A673 (cell line): ENCODE measurements at regions not wholly inside any gene's neighbourhood (a gene's known extent, or its start where the extent isn't known, plus 50 kb on each side); places are given as distances from the start of the nearest gene placed in this dataset.

Source experiments
- BruUV-seq: library from RNA; stranded (reverse); fragments of 400-500 nt; replicated peaks from 2 replicates; lab custom pipeline; 2021; lab: Mats Ljungman, UMichigan
- CTCF ChIA-PET: fragments of 300-600 bp; sonication (Branson Sonifier 250); formaldehyde crosslinking; loops from one replicate; lab custom pipeline; 2022; ENCODE audit warnings: antibody characterized with exemption; lab: Charles Lee
- POLR2A ChIA-PET: fragments of 300-600 bp; sonication (Branson Sonifier 250); formaldehyde crosslinking; loops from one replicate; lab custom pipeline; 2022; ENCODE audit warnings: antibody characterized with exemption; ENCODE audit not compliant: low non-redundant PET; lab: Charles Lee
- DNase-seq: peaks from one replicate; pipeline ENCODE4 v3.0.0-alpha.2; 2015; ENCODE audit warnings: low spot score
- H3K27ac ChIP-seq: fragments of 200-600 bp; sonication (generic); 2 replicates; pipeline ENCODE4 v1.5.1; 2016; ENCODE audit warnings: mixed run types, low read depth, mild to moderate bottlenecking, mixed read lengths, antibody characterized with exemption, low read length; ENCODE audit not compliant: poor library complexity, severe bottlenecking
- H3K27me3 ChIP-seq: fragments of 200-600 bp; sonication (generic); replicated peaks from 2 replicates; pipeline ENCODE4 v1.6.1; 2017; ENCODE audit warnings: mixed run types, low read depth, mild to moderate bottlenecking, mixed read lengths, antibody characterized with exemption, low read length; ENCODE audit not compliant: insufficient read depth, poor library complexity
- H3K36me3 ChIP-seq: fragments of 200-600 bp; sonication (generic); 2 replicates; pipeline ENCODE4 v1.6.1; 2016; ENCODE audit warnings: mixed run types, mild to moderate bottlenecking, mixed read lengths, antibody characterized with exemption, low read length; ENCODE audit not compliant: insufficient read depth, poor library complexity, severe bottlenecking
- H3K4me1 ChIP-seq: fragments of 200-600 bp; sonication (generic); 2 replicates; pipeline ENCODE4 v1.6.1; 2017; ENCODE audit warnings: mixed run types, mild to moderate bottlenecking, mixed read lengths, antibody characterized with exemption, low read length; ENCODE audit not compliant: insufficient read depth, poor library complexity, severe bottlenecking
- H3K4me3 ChIP-seq: fragments of 200-600 bp; sonication (generic); 2 replicates; pipeline ENCODE4 v1.5.1; 2016; ENCODE audit warnings: low read depth, mixed run types, mild to moderate bottlenecking, mixed read lengths, low read length; ENCODE audit not compliant: poor library complexity, severe bottlenecking
- H3K9me3 ChIP-seq: fragments of 200-600 bp; sonication (generic); 2 replicates; pipeline ENCODE4 v1.6.1; 2016; ENCODE audit warnings: mixed run types, low read depth, mild to moderate bottlenecking, mixed read lengths, antibody characterized with exemption, low read length; ENCODE audit not compliant: poor library complexity, severe bottlenecking
- EZH2 ChIP-seq: fragments of 200-600 bp; sonication (generic); IDR thresholded peaks from 2 replicates; pipeline ENCODE4 v1.6.1; 2017; ENCODE audit warnings: borderline replicate concordance, low read depth, mild to moderate bottlenecking, mixed read lengths, antibody characterized with exemption, low read length; ENCODE audit not compliant: poor library complexity, severe bottlenecking
- intact Hi-C: fragments of 100-400 bp; cut with micrococcal nuclease; formaldehyde crosslinking; loops from one replicate; pipeline ENCODE4 v1.10.0; 2022; ENCODE audit not compliant: unreplicated experiment
- TF ChIP-seq, protein P1 (sequence below): fragments of 300-800, 200-600 bp; sonication (generic); conservative IDR thresholded peaks from 2 replicates; pipeline ENCODE4 v1.5.1; 2017; ENCODE audit warnings: low read depth, mild to moderate bottlenecking, antibody characterized with exemption, low read length, moderate library complexity, mixed read lengths

DNA sequence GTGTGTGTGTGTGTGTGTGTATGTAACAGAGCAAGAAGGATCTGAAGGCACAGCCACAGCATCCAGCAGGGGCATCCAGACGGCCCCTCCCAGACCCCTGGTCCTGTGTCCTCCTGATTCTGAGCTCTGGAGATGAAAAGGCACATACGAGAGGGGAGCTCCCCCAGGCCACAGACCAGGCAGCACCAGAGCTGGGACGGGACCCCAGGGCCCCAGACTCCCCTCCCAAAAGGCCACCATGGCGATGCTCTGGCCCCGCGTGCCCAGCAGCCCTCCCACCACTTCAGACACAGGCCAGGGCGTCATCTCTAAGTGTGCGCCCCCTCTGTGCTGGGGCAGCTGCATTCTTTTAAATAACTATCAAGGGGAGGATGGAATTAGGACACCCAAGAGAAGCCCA is 245.8 kb downstream of the MATN1 start:
- H3K4me1 ChIP-seq = no peaks in the 10 kb centered on the region
- no peak for TF ChIP-seq EZH2
- TF ChIP-seq, protein P1, sequence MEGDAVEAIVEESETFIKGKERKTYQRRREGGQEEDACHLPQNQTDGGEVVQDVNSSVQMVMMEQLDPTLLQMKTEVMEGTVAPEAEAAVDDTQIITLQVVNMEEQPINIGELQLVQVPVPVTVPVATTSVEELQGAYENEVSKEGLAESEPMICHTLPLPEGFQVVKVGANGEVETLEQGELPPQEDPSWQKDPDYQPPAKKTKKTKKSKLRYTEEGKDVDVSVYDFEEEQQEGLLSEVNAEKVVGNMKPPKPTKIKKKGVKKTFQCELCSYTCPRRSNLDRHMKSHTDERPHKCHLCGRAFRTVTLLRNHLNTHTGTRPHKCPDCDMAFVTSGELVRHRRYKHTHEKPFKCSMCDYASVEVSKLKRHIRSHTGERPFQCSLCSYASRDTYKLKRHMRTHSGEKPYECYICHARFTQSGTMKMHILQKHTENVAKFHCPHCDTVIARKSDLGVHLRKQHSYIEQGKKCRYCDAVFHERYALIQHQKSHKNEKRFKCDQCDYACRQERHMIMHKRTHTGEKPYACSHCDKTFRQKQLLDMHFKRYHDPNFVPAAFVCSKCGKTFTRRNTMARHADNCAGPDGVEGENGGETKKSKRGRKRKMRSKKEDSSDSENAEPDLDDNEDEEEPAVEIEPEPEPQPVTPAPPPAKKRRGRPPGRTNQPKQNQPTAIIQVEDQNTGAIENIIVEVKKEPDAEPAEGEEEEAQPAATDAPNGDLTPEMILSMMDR = no peak
- no peak overlapping the region for H3K27ac ChIP-seq
- ChIA-PET CTCF (no interaction called here), POLR2A (no interaction called here)
- peaks cover 18% of the 10 kb centered on the region for H3K9me3 ChIP-seq
- no peak for DNase-seq
- intact Hi-C loops = no loop called here
- no TSS peak for BruUV-seq
- H3K27me3 ChIP-seq = no peaks in the 10 kb centered on the region
- H3K36me3 ChIP-seq = no peaks in the 10 kb centered on the region
- H3K4me3 ChIP-seq = no peak overlapping the region

DNA sequence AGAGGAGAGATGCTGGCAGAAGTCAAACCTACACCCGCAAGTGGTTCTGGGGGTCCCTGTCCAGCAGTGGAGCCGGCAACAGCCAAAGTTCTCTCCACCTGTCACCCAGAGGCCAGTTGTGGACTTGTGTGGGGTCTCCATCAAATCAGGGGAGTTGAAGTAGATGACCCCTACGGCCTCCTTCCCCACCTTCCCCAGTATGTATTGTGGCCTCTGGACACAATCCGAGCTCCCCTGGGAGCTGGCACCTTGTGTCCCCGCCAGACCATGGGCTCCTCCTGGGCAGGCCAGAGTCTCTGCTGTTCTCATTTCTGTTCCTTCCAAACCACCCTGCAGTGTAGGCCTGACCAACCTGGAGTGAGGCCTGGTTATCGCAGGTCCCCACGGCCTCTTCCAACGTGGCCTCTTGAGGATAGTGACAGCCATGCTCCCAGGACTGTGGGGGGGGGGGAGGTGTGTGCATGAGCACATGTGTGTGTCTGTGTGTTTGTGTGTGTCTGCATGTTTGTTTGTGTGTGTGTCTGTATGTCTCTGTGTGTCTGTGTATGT is 246.4 kb downstream of the MATN1 start:
- H3K36me3 ChIP-seq = no peaks in the 10 kb centered on the region
- POLR2A ChIA-PET = no interaction called here
- no peak overlapping the region for H3K4me3 ChIP-seq
- H3K4me1 ChIP-seq = no peaks in the 10 kb centered on the region
- H3K9me3 ChIP-seq = peaks cover 12% of the 10 kb centered on the region
- intact Hi-C loops = no loop called here
- CTCF ChIA-PET = no interaction called here
- H3K27ac ChIP-seq = no peak overlapping the region
- DNase-seq = no peak
- BruUV-seq = no TSS peak
- no peaks in the 10 kb centered on the region for H3K27me3 ChIP-seq
- TF ChIP-seq, protein P1 = no peak
- TF ChIP-seq EZH2 = no peak

DNA sequence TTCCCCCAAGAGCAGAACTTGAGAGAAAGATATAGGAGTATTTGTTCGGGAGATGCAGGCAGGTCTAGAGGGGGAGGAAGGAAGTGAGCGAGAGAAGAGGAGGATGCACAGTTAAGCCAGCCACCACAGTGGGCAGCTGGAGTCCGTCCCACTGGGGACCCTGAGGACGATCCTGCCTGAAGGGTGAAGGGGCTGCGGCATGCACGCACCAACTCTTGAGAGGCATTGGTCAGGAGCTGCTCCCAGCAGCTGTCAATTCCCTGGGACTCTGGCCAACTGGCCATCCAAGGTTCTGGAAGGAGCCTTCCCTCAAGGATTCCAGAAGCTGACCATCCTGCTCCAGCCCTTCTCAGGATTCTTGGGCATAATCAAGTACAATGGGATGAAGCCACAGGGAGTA is 246.9 kb downstream of the MATN1 start:
- Histone ChIP-seq H3K9me3 (peaks cover 8% of the 10 kb centered on the region), H3K4me3 (no peak overlapping the region), H3K27ac (no peak overlapping the region), H3K36me3 (no peaks in the 10 kb centered on the region), H3K27me3 (no peaks in the 10 kb centered on the region), H3K4me1 (no peaks in the 10 kb centered on the region)
- BruUV-seq = no TSS peak
- intact Hi-C loops = no loop called here
- ChIA-PET CTCF (no interaction called here), POLR2A (no interaction called here)
- DNase-seq = no peak
- TF ChIP-seq, protein P1 = no peak
- no peak for TF ChIP-seq EZH2
